HepG2 (cell line): ENCODE measurements at regions not wholly inside any gene's neighbourhood (a gene's known extent, or its start where the extent isn't known, plus 50 kb on each side); places are given as distances from the start of the nearest gene placed in this dataset.

ENCODE experiments used
- ATAC-seq: fragments of 200-7000 bp; cut with Tn5 transposase; 3 replicates; pipeline ENCODE4 v1.9.1; 2020; ENCODE audit warnings: mild to moderate bottlenecking, moderate library complexity
- BruUV-seq: library from RNA; stranded (reverse); fragments of 400-500 nt; replicated peaks from 2 replicates; lab custom pipeline; 2021; lab: Mats Ljungman, UMichigan
- CTCF ChIA-PET: fragments of 300-600 bp; formaldehyde crosslinking; extraction: SDS; loops from one replicate; lab custom pipeline; 2021; ENCODE audit warnings: low total read pairs, inconsistent platforms, low intra/inter-chr PET ratio; lab: Yijun Ruan, JAX
- POLR2A ChIA-PET: fragments of 350-600 bp; sonication (Branson Sonifier 250); formaldehyde crosslinking; loops from one replicate; lab custom pipeline; 2020; ENCODE audit warnings: antibody characterized with exemption, inconsistent platforms; lab: Yijun Ruan, JAX
- DNase-seq: peaks from one replicate; pipeline ENCODE4 v3.0.0-alpha.2; 2015; ENCODE audit warnings: low spot score
- FAIRE-seq: peaks from 3 replicates; lab custom pipeline; 2011; peaks lifted over from hg19 to GRCh38; lab: Jason Lieb, UNC
- H2AFZ ChIP-seq: one replicate; pipeline ENCODE4 v1.6.1; 2011; ENCODE audit warnings: low read length, inconsistent platforms
- H3K27ac ChIP-seq: fragments of 300-600 bp; 3 replicates; pipeline ENCODE4 v1.8.0; 2011; ENCODE audit warnings: mixed run types, mild to moderate bottlenecking, mixed read lengths, low read length, inconsistent platforms; ENCODE audit not compliant: insufficient read depth; ENCODE audit errors: extremely low read length
- H3K27me3 ChIP-seq, 2 experiments: fragments of 200-600 bp in 1 of 2; 2 replicates in 1 of 2; 3 replicates in 1 of 2; pipeline versions ENCODE4 v1.6.0 to v1.8.0; 2011; ENCODE audit warnings: low read length in 2 of 2, mild to moderate bottlenecking in 2 of 2, moderate library complexity in 2 of 2, inconsistent platforms in 1 of 2; ENCODE audit not compliant: insufficient read depth in 2 of 2, control insufficient read depth in 1 of 2
- H3K36me3 ChIP-seq, 2 experiments: fragments of 200-600 bp in 1 of 2; replicated peaks in 1 of 2; 2 replicates in 1 of 2; 3 replicates in 1 of 2; pipeline versions ENCODE4 v1.5.1 to v1.8.0; 2011; ENCODE audit warnings: low read length in 2 of 2, inconsistent platforms in 1 of 2; ENCODE audit not compliant: insufficient read depth in 2 of 2, control insufficient read depth in 1 of 2
- H3K4me1 ChIP-seq: 2 replicates; pipeline ENCODE4 v1.5.1; 2012; ENCODE audit warnings: low read length, inconsistent platforms; ENCODE audit not compliant: insufficient read depth
- H3K4me2 ChIP-seq: 2 replicates; pipeline ENCODE4 v1.6.0; 2011; ENCODE audit warnings: low read depth, low read length, inconsistent platforms
- H3K4me3 ChIP-seq, 3 experiments: fragments of 200-600 bp in 1 of 3; sonication (generic), shearing (Covaris generic) in 1 of 3; replicated peaks in 1 of 3; 2 replicates each; pipeline ENCODE4 v1.5.1; 2011 to 2016; ENCODE audit warnings: low read length in 3 of 3, inconsistent platforms in 2 of 3, low read depth in 2 of 3, mild to moderate bottlenecking in 2 of 3, control low read depth in 1 of 3, mixed read lengths in 1 of 3; ENCODE audit not compliant: insufficient read depth in 1 of 3
- H3K79me2 ChIP-seq: one replicate; pipeline ENCODE4 v1.6.1; 2011; ENCODE audit warnings: low read length, inconsistent platforms; ENCODE audit not compliant: insufficient read depth
- H3K9ac ChIP-seq: 2 replicates; pipeline ENCODE4 v1.6.0; 2011; ENCODE audit warnings: mild to moderate bottlenecking, low read depth, low read length, inconsistent platforms; ENCODE audit not compliant: insufficient read depth
- H3K9me3 ChIP-seq: 2 replicates; pipeline ENCODE4 v1.5.1; 2012; ENCODE audit warnings: mild to moderate bottlenecking, low read length
- H4K20me1 ChIP-seq: 2 replicates; pipeline ENCODE4 v1.6.0; 2011; ENCODE audit warnings: inconsistent platforms, mild to moderate bottlenecking, low read length, moderate library complexity; ENCODE audit not compliant: insufficient read depth
- in situ Hi-C: cut with HindIII; loops from 2 replicates; pipeline ENCODE4 v1.10.0; 2017; ENCODE audit warnings: low pct_unique_long_range_greater_than_20kb; ENCODE audit not compliant: extremely low pct_ligation_motif_present
- intact Hi-C: fragments of 100-400 bp; cut with micrococcal nuclease; formaldehyde crosslinking; loops from one replicate; pipeline ENCODE4 v1.10.0; 2022; ENCODE audit not compliant: unreplicated experiment
- TF ChIP-seq, protein P1 (sequence below), 2 experiments: sonication (generic) in 1 of 2; formaldehyde crosslinking in 1 of 2; IDR thresholded peaks; 2 replicates each; pipeline versions ENCODE4 v1.6.1 to v1.9.0; 2014 to 2022; ENCODE audit warnings: antibody characterized with exemption in 1 of 2, borderline replicate concordance in 1 of 2, inconsistent platforms in 1 of 2, low read depth in 1 of 2, missing genetic modification reagents in 1 of 2

DNA sequence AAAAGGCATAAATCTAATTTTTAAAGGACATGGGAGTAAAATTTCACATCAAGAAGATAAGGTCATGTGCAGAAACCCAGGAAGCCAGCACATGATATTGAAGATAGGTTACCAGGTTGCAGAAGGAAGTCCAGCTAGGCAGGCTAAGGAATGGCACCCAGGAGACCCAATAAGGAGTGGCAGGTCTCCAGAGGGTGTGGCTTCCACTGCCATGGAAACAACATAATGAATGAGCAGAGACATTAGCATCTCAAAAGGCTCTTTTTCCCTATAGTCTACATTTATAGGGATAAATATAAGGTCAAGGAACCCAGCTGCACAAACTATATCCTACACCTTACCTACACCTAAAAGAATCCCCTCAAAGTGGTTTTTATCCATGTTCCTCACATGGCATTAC, 275.9 kb downstream of the RPS29 start:
- TF ChIP-seq, protein P1, sequence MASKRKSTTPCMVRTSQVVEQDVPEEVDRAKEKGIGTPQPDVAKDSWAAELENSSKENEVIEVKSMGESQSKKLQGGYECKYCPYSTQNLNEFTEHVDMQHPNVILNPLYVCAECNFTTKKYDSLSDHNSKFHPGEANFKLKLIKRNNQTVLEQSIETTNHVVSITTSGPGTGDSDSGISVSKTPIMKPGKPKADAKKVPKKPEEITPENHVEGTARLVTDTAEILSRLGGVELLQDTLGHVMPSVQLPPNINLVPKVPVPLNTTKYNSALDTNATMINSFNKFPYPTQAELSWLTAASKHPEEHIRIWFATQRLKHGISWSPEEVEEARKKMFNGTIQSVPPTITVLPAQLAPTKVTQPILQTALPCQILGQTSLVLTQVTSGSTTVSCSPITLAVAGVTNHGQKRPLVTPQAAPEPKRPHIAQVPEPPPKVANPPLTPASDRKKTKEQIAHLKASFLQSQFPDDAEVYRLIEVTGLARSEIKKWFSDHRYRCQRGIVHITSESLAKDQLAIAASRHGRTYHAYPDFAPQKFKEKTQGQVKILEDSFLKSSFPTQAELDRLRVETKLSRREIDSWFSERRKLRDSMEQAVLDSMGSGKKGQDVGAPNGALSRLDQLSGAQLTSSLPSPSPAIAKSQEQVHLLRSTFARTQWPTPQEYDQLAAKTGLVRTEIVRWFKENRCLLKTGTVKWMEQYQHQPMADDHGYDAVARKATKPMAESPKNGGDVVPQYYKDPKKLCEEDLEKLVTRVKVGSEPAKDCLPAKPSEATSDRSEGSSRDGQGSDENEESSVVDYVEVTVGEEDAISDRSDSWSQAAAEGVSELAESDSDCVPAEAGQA (IDR thresholded peaks at IDR 0.05; ENCODE audit: low read depth) = no peak
- TF ChIP-seq, protein P1 (CRISPR knock-in tag; IDR thresholded peaks at IDR 0.05; ENCODE audit: borderline replicate concordance) = no peak
- FAIRE-seq = no peak
- Histone ChIP-seq H3K4me3 (no peak overlapping the region), H3K9me3 (no peaks in the 10 kb centered on the region), H3K4me2 (no peak overlapping the region), H2AFZ (no peak overlapping the region), H3K27me3 (no peaks in the 10 kb centered on the region), H3K36me3 (no peaks in the 10 kb centered on the region), H3K4me1 (no peaks in the 10 kb centered on the region), H3K27ac (no peak overlapping the region), H4K20me1 (no peaks in the 10 kb centered on the region), H3K9ac (no peak overlapping the region), H3K79me2 (no peaks in the 10 kb centered on the region)
- in situ Hi-C loops (no loop called here), intact Hi-C loops (no loop called here)
- CTCF ChIA-PET = no interaction called here
- POLR2A ChIA-PET = no interaction called here
- ATAC-seq = no peak
- no TSS peak for BruUV-seq
- DNase-seq = no peak
